Activated naive CD4-positive, alpha-beta T cell treated with anti-CD3 and anti-CD28 coated beads, Interleukin-2, amount 50 U/mL, for 16 hours (primary cell): ENCODE measurements at regions not wholly inside any gene's neighbourhood (a gene's known extent, or its start where the extent isn't known, plus 50 kb on each side); places are given as distances from the start of the nearest gene placed in this dataset.
"Not testable (repeated sequence)": the region's sequence is repeated elsewhere in the genome, so short reads cannot be mapped to it uniquely, and the experiment has no call there.

ENCODE experiments used
- DNase-seq: peaks from one replicate; pipeline ENCODE4 v3.0.0-alpha.2; 2020

GRCh38 chr9:29063031-29063430 is 1489.8 kb upstream of the C9orf72 start:
- DNase-seq, result no peak

DNA sequence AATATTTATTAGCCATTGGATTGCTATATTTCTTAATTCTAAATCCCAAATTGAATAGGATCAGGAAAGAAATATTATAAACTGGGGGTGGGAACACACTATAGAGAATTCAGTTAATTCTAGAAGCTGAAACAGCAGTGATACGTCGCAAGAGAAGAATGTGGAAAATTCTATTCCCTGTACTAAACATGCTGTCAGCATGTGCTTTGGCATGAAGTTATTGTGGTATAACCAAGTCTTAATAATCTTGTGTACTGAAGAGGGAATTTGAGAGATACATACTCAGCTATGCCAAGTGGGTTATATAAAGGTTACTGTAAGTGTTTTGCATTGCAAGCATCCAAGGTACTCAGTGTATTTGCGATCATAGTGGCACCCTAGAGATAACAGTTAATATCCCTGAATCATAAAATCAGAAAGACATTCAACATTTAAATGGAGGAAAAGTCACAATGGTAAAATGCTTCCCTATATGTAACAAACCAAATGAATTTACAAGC is 1492.9 kb upstream of the C9orf72 start:
- no peak for DNase-seq

GRCh38 chr9:29068461-29068860 is 1495.2 kb upstream of the C9orf72 start:
- DNase-seq, result no peak

GRCh38 chr9:29069376-29069775 is 1496.1 kb upstream of the C9orf72 start:
- no peak for DNase-seq

DNA sequence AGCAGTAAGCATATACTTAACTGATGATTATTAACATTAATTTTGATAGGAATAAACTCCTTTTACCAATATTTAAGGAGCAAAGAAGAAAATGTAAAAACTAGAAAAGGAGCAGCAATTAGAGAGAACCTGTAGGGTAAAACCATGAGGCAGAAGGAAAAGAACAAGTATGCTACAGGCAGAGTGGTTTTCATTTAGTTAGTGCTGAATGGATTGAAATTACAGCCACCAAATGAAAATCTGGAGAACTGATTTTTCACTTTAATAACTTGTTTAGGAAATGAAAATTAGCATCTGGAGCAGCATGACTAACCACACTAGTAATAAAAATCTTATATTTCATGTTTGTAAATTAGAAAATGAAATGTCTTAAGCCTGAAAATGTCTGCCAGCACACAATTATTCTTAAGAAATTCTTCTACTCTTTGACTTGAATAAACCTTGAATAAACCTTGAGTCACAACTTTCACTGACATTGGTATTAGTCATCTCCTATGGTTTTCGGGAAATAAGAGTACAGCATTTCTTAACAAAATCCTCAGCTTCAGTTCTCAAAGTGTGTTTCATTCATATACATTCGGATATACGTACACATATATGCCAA is 1504.9 kb upstream of the C9orf72 start:
- DNase-seq, result no peak

DNA sequence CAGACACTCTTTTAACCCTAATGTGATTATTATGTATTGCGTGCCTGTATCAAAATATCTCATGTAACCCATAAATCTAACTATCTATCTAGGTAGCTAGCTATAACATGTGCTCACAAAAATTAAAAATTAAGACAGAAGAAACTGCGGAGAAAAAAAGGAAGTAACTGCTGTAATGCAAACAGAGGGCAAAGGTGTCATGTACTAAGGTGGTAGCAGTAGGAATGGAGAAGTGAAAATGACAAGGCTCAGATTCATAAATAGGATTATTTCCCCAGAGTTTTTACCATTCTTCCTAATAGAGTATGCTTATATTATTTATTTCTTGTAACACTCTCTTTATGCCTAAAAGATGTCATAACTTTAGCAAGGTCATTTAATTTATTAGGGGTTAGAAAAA is 1527.5 kb upstream of the C9orf72 start:
- no peak for DNase-seq

DNA sequence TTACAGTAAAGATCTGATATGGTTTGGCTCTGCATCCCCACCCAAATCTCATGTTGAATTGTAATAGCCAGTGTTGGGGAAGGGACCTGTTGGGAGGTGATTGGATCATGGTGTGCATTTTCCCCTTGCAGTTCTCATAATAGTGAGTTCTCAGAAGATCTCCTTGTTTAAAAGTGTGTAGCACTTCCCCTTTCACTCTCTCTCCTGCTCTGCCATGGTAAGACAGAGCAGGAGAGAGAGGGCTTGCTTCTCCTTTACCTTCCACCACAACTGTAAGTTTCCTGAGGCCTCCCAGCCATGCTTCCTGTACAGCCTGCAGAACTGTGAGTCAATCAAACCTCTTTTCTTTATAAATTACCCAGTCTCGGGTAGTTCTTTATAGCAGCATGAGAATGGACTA is 1530.9 kb upstream of the C9orf72 start:
- DNase-seq, result not testable (repeated sequence)

- DNase-seq, result no peak
Observed at GRCh38 chr9:29118555-29118954, 1545.3 kb upstream of the C9orf72 start.

DNA sequence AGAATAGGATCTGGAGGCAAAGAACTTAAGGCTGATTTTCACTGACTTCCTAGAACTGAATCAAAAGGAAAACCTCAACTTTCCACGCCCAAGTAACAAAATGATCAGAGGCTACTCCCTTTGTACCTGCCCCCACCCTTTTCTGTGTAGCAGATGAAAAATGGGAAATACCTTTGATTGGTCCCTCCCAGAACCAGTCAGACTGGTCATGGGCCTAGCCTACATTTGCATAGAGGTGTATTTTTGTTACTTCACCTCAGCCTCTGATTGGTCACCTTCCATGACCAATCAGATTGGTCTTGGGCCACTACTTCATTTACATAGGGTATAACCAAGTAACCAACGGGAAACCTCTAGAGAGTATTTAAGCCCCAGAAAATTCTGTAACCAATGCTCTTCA is 1553.5 kb upstream of the C9orf72 start:
- no peak for DNase-seq

GRCh38 chr9:29129763-29130162 is 1556.5 kb upstream of the C9orf72 start:
- no peak for DNase-seq

- no peak for DNase-seq
Observed at GRCh38 chr9:29144476-29144875, 1571.2 kb upstream of the C9orf72 start.

GRCh38 chr9:29150606-29151005 is 1577.3 kb upstream of the C9orf72 start:
- DNase-seq, result no peak

DNA sequence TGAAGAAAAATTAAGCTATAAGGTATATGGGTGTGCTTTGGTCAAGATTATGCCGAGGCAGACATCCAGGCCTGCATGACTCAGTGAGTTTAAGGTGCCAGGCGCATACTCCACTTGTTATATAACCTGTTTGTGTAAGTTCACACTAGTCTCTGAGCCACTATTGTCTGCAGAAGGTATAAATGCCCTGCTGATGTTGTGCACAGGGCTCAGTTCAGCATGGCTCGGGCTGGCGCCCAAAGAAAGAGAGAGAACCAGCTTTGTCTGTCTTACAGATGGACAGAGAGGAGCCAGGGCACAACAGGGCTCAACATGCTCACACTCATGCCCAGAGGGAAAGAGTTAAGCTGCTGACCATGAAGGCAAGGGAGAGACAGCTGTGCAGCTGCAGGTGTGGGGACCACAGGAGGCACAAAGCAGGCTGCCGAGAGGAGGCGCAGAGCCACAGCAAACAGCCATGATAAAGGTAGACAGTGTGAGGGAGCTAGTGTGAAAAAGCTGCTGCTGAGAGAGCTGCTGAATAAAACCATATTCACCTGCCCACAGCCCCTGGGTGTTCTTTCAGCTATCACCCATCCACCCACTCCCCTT is 1587.6 kb upstream of the C9orf72 start:
- DNase-seq, result no peak

- DNase-seq, result no peak
Observed at GRCh38 chr9:29174136-29174535, 1600.9 kb upstream of the C9orf72 start.

DNA sequence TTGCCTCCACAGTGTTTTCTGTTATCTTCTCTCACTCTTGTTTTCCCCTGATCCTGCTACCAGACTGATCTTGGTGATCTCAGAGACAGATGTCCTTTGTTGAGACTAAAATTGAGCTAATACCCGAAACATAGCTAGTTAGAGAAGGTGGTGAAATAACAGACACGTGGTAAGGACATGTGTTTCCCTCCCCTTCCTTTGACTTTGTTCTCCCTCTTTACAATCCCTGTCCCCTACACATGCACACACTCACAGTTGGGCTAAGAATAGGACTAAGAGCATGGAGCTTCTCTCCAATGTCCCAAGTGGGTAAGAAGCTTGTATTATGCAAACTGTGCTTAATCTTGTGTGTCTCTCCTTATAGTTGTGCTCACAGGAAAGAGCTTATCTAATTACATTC is 1603.0 kb upstream of the C9orf72 start:
- DNase-seq, result no peak

- no peak for DNase-seq
Observed at GRCh38 chr9:29176786-29177185, 1603.5 kb upstream of the C9orf72 start.

DNA sequence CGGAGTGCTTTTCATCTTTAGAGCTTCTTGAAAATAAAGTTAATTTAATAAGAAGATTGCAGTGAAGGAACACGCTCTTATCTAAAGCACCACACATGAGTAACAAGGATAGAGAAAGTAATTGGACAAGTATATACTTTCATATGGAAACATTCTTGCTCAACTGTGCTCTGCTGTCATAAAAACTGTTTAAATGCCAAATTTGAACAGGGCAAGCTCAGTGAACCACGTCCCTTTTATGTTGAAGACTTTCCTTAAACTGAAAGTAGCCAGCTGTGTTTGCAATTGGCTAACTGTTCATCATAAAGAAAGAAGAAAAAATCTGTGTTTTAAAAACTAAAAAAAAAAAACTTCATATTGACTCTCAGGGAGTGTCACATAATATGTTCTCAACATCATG is 1610.7 kb upstream of the C9orf72 start:
- no peak for DNase-seq

DNA sequence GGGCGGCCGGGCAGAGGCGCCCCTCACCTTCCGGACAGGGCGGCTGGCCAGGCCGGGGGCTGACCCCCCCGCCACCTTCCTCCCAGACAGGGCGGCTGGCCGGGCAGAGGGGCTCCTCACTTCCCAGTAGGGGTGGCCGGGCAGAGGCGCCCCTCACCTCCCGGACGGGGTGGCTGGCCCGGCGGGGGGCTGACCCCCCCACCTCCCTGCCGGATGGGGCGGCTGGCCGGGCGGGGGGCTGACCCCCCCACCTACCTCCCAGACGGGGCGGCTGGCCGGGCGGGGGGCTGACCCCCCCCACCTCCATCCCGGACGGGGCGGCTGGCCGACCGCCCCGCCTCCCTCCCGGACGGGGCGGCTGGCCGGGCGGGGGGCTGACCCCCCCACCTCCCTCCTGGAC is 1615.5 kb upstream of the C9orf72 start:
- not testable (repeated sequence) for DNase-seq

GRCh38 chr9:29189221-29189620 is 1615.9 kb upstream of the C9orf72 start:
- not testable (repeated sequence) for DNase-seq

- no peak for DNase-seq
Observed at GRCh38 chr9:29198861-29199260, 1625.6 kb upstream of the C9orf72 start.

DNA sequence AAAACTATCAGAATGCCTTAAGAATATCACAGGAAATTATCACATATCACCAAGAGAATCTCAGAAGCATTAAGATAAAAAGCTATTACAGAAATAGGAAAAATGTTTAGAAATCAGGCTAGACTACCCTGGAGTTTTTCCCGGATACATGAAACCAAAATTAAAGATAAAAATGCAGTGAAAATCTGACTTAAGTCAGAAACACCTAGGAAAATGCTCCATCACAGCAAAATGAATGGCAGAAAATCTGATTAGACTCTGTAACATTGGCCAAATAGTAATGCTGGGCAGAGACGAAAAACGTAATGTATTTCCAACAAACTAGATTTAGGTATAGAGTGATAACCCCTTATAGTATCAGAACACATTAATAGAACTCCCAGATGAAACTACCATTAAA is 1626.7 kb upstream of the C9orf72 start:
- no peak for DNase-seq

GRCh38 chr9:29200650-29201049 is 1627.4 kb upstream of the C9orf72 start:
- no peak for DNase-seq

DNA sequence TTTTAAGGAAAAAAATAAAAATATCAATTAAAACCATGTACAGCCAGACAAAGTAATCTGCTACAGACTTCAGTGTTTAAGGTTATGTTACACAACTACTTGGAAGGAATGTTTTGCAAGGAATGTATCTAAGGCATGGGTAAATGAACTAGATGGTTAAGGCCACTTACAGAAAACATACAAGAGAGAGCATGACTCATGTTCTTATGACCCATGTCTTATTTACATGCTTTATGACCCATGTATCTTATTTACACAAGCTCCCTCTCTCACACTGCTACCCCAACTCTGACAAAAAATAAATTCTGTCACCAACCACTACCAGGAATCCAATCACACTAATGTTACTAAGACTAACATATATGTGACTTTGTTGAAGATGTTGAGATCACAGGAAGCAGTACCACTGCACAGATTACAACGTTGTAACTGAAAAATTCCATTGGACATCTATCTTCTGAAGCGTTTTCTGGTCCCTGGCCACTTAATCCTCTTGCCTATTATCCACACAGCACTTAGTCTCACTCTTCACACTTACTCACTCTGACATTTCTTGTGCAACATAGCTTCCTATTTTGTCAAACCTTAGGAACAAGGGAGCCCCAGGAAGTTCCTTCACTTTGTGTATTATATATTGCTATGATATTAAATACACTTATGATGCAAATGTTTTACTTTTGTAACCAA is 1630.1 kb upstream of the C9orf72 start:
- DNase-seq, result no peak

- DNase-seq, result no peak
Observed at GRCh38 chr9:29208670-29209069, 1635.4 kb upstream of the C9orf72 start.
